ENCODE measurements at regions not wholly inside any gene's neighbourhood (a gene's known extent, or its start where the extent isn't known, plus 50 kb on each side); places are given as distances from the start of the nearest gene placed in this dataset.

- TF ChIP-seq CBX8 (IDR thresholded peaks at IDR 0.05) (no peak), JUNB (IDR thresholded peaks at IDR 0.05) (no peak), CTCF (IDR thresholded peaks at IDR 0.05) (no peak), EP300 (IDR thresholded peaks at IDR 0.05) (no peak), ZC3H11A (IDR thresholded peaks at IDR 0.05) (no peak), MAX (IDR thresholded peaks at IDR 0.05) (no peak), POLR2AphosphoS2 (conservative IDR thresholded peaks at IDR 0.05; ENCODE audit: low read length) (no peak), HMGXB4 (CRISPR knock-in tag; IDR thresholded peaks at IDR 0.05; ENCODE audit: borderline replicate concordance) (no peak), REST (IDR thresholded peaks at IDR 0.05) (no peak), SMC3 (IDR thresholded peaks at IDR 0.05) (no peak)
Measured at GRCh38 chr9:119453980-119454379, 84.7 kb upstream of the BRINP1 start.

Data from A549 (cell line).